Gastrocnemius medialis (tissue), 4 donors: ENCODE measurements at regions not wholly inside any gene's neighbourhood (a gene's known extent, or its start where the extent isn't known, plus 50 kb on each side); places are given as distances from the start of the nearest gene placed in this dataset.

Source experiments
- ATAC-seq, 2 donors: fragments of 150-250 bp; one replicate each; pipeline ENCODE4 v1.9.1; 2016
- DNase-seq, 2 donors: peaks; one replicate each; pipeline ENCODE4 v3.0.0-alpha.2; 2019
- H3K27ac ChIP-seq, 4 donors: fragments of 200-600 bp; sonication (generic); 1 replicate in 1 of 4; 2 replicates in 3 of 4; pipeline ENCODE4 v1.5.1; 2016 to 2018; ENCODE audit warnings: mild to moderate bottlenecking in 2 of 4, moderate library complexity in 1 of 4
- H3K27me3 ChIP-seq, 3 donors: fragments of 200-600 bp; sonication (generic) in 2 of 3; 1 replicate in 1 of 3; 2 replicates in 2 of 3; pipeline versions ENCODE4 v1.5.1 to v1.6.0; 2016 to 2019; ENCODE audit warnings: mild to moderate bottlenecking in 1 of 3, moderate library complexity in 1 of 3
- H3K36me3 ChIP-seq, 2 donors: fragments of 200-600 bp; sonication (generic) in 1 of 2; one replicate each; pipeline ENCODE4 v1.5.1; 2017 to 2018
- H3K4me1 ChIP-seq, 2 donors: fragments of 200-600 bp; sonication (generic) in 1 of 2; one replicate each; pipeline ENCODE4 v1.5.1; 2016 to 2017; ENCODE audit warnings: mild to moderate bottlenecking in 2 of 2
- H3K4me3 ChIP-seq, 4 donors: fragments of 200-600 bp; sonication (generic) in 3 of 4; 1 replicate in 1 of 4; 2 replicates in 3 of 4; pipeline ENCODE4 v1.5.1; 2016 to 2019; ENCODE audit warnings: mild to moderate bottlenecking in 2 of 4
- H3K9me3 ChIP-seq, 3 donors: fragments of 200-600 bp; sonication (generic) in 2 of 3; 1 replicate in 1 of 3; 2 replicates in 2 of 3; pipeline ENCODE4 v1.5.1; 2016 to 2019
- POLR2A ChIP-seq, 2 donors: fragments of 450-650 bp; IDR thresholded peaks; one replicate each; pipeline ENCODE4 v1.6.1; 2017; ENCODE audit warnings: antibody characterized with exemption in 2 of 2, mild to moderate bottlenecking in 2 of 2, moderate library complexity in 2 of 2
- in situ Hi-C, 4 donors: fragments of 200-750 bp; cut with MboI; loops; one replicate each; pipeline versions ENCODE4 v1.15.0 to v1.8.0; 2017; ENCODE audit warnings: low sequenced_read_pairs in 4 of 4
- intact Hi-C: fragments of 100-400 bp; cut with DNase I; formaldehyde crosslinking; loops from one replicate; pipeline ENCODE4 v1.15.1; 2023; ENCODE audit warnings: low total_unique reads
- TF ChIP-seq, protein P1 (sequence below), 5 experiments: fragments of 450-650 bp in 3 of 5; fragments of 200-600 bp in 2 of 5; sonication (generic) in 2 of 5; IDR thresholded peaks in 4 of 5; conservative IDR thresholded peaks in 1 of 5; 1 replicate in 4 of 5; 2 replicates in 1 of 5; pipeline ENCODE4 v1.5.1; 2016 to 2019; ENCODE audit warnings: antibody characterized with exemption in 5 of 5, mild to moderate bottlenecking in 3 of 5, moderate library complexity in 3 of 5

- Histone ChIP-seq H3K4me1 (peaks cover 35 to 45% of the 10 kb centered on the region in 2 donors), H3K27ac (no peak overlapping the region), H3K36me3 (no peaks in the 10 kb centered on the region), H3K9me3 (no peaks in the 10 kb centered on the region), H3K27me3 (no peaks in the 10 kb centered on the region), H3K4me3 (no peak overlapping the region)
- in situ Hi-C loops (no loop called here), intact Hi-C loops (no loop called here)
- no peak for DNase-seq
- no peak for TF ChIP-seq POLR2A (IDR thresholded peaks at IDR 0.05)
- TF ChIP-seq, protein P1, sequence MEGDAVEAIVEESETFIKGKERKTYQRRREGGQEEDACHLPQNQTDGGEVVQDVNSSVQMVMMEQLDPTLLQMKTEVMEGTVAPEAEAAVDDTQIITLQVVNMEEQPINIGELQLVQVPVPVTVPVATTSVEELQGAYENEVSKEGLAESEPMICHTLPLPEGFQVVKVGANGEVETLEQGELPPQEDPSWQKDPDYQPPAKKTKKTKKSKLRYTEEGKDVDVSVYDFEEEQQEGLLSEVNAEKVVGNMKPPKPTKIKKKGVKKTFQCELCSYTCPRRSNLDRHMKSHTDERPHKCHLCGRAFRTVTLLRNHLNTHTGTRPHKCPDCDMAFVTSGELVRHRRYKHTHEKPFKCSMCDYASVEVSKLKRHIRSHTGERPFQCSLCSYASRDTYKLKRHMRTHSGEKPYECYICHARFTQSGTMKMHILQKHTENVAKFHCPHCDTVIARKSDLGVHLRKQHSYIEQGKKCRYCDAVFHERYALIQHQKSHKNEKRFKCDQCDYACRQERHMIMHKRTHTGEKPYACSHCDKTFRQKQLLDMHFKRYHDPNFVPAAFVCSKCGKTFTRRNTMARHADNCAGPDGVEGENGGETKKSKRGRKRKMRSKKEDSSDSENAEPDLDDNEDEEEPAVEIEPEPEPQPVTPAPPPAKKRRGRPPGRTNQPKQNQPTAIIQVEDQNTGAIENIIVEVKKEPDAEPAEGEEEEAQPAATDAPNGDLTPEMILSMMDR (IDR thresholded peaks at IDR 0.05 in 4 of 5, conservative IDR thresholded peaks at IDR 0.05 in 1 of 5): no peak
- no peak for ATAC-seq
Observed at GRCh38 chr9:121560921-121561320, 61.3 kb upstream of the GGTA1 start.

GRCh38 chr9:121561385-121562222 lies 62.0 kb upstream of the GGTA1 start:
- TF ChIP-seq, protein P1 (IDR thresholded peaks at IDR 0.05 in 4 of 5, conservative IDR thresholded peaks at IDR 0.05 in 1 of 5): no peak
- TF ChIP-seq POLR2A (IDR thresholded peaks at IDR 0.05): no peak
- in situ Hi-C loops (no loop called here), intact Hi-C loops (no loop called here)
- DNase-seq: no peak
- Histone ChIP-seq H3K4me1 (peaks cover 35 to 45% of the 10 kb centered on the region in 2 donors), H3K36me3 (no peaks in the 10 kb centered on the region), H3K27me3 (no peaks in the 10 kb centered on the region), H3K27ac (no peak overlapping the region), H3K4me3 (no peak overlapping the region), H3K9me3 (no peaks in the 10 kb centered on the region)
- ATAC-seq: no peak

- Histone ChIP-seq H3K27me3 (no peaks in the 10 kb centered on the region), H3K9me3 (no peaks in the 10 kb centered on the region), H3K4me1 (peaks cover 35 to 45% of the 10 kb centered on the region in 2 donors), H3K36me3 (no peaks in the 10 kb centered on the region), H3K4me3 (no peak overlapping the region), H3K27ac (no peak overlapping the region)
- ATAC-seq (no peak), DNase-seq (no peak)
- TF ChIP-seq POLR2A (IDR thresholded peaks at IDR 0.05): no peak
- TF ChIP-seq, protein P1 (IDR thresholded peaks at IDR 0.05 in 4 of 5, conservative IDR thresholded peaks at IDR 0.05 in 1 of 5): no peak
- in situ Hi-C loops (no loop called here), intact Hi-C loops (no loop called here)
Observed at GRCh38 chr9:121562301-121562700, 62.7 kb upstream of the GGTA1 start.

- in situ Hi-C loops: no loop called here
- no peak overlapping the region for H3K4me3 ChIP-seq
- intact Hi-C loops: no loop called here
- no peaks in the 10 kb centered on the region for H3K9me3 ChIP-seq
- H3K36me3 ChIP-seq: no peaks in the 10 kb centered on the region
- DNase-seq (no peak), ATAC-seq (no peak)
- H3K27me3 ChIP-seq: no peaks in the 10 kb centered on the region
- TF ChIP-seq, protein P1 (IDR thresholded peaks at IDR 0.05 in 4 of 5, conservative IDR thresholded peaks at IDR 0.05 in 1 of 5): no peak
- no peak overlapping the region for H3K27ac ChIP-seq
- H3K4me1 ChIP-seq: peaks cover 36 to 42% of the 10 kb centered on the region in 2 donors
Observed at GRCh38 chr9:121563425-121563824, 63.8 kb upstream of the GGTA1 start.
